HG03469 (cell line): ENCODE measurements at regions not wholly inside any gene's neighbourhood (a gene's known extent, or its start where the extent isn't known, plus 50 kb on each side); places are given as distances from the start of the nearest gene placed in this dataset.

ENCODE experiments used
- ATAC-seq: cut with Tn5 transposase; IDR thresholded peaks from one replicate; pipeline ENCODE4 v1.9.1; 2021; ENCODE audit warnings: mild to moderate bottlenecking, moderate library complexity, moderate number of reproducible peaks; ENCODE audit not compliant: unreplicated experiment

GRCh38 chr12:107888789-107889188 is 114.3 kb downstream of the ASCL4 start:
- ATAC-seq: no peak

DNA sequence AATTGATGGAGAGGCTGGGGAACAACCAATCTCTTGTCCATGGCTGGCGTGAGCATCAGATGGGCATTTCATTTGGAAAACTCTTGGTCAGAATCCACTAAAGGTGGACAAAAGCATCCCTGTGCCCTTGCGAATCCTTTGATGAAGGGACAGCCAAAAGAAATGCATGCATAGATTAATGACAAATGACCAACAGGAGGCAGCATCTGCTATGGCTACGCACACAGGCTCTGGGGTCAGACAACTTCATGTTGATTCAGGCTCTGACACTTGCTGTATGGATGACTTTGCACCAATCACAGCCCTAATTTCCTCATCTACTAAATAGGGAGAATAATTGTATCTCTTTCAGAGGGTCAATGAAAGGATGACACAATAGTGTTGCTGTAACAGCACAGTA is 117.5 kb downstream of the ASCL4 start:
- no peak for ATAC-seq

- no peak for ATAC-seq
These were observed 120.1 kb downstream of the ASCL4 start for GRCh38 chr12:107894589-107894988.

GRCh38 chr12:107895966-107896365 is 121.5 kb downstream of the ASCL4 start:
- no peak for ATAC-seq

- ATAC-seq: no peak
These were observed 126.1 kb downstream of the ASCL4 start for GRCh38 chr12:107900588-107900987.

- peak; percentile 75 for ATAC-seq
These were observed 129.0 kb downstream of the ASCL4 start for GRCh38 chr12:107903341-107904061.

DNA sequence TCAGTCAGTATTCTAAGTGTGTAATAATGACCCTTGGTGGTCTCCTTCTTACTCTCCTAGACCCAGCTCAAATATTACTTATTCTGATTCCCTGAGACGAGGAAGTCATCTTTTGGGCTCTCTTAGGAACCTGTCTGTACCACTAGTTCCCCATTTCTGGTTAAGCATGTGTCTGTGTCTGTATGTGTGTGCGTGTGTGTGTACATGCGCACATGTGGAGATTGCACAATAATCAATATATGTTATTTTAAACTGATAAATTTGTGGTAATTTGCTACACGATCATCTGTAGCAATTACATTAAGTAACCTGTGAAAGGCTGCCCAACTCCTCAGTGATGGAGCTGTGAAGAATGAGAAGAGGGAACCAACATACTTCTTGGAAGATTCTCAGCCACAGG is 132.2 kb downstream of the ASCL4 start:
- no peak for ATAC-seq

DNA sequence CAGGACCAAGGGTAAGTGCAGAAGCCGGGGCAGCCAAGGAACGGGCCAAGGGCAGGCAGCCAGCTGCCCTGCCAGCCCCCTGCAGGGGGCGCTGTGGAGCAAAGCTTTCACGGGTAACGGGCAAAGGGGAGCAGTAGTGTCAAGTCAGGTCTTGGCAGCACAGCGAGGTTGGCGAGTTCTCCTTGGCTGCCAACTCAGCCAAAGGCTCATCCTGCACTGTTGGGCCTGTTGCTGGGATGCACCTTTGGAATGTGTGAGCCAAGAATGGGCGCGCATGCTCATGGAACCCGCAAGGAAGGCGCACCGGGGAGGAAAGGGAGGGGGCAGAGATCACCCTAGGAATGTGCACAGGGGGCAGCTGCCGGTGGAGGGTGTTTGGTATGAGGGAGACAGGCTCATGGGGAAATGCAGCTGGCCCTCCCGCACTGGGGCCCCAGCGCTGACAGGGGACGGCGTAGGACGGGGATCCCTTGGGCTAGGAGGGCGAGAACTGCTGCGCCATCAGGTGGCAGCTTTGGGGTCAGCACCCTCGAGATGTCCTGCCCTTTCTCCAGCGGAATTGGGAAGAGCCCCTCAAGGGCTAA is 138.0 kb downstream of the ASCL4 start:
- no peak for ATAC-seq

DNA sequence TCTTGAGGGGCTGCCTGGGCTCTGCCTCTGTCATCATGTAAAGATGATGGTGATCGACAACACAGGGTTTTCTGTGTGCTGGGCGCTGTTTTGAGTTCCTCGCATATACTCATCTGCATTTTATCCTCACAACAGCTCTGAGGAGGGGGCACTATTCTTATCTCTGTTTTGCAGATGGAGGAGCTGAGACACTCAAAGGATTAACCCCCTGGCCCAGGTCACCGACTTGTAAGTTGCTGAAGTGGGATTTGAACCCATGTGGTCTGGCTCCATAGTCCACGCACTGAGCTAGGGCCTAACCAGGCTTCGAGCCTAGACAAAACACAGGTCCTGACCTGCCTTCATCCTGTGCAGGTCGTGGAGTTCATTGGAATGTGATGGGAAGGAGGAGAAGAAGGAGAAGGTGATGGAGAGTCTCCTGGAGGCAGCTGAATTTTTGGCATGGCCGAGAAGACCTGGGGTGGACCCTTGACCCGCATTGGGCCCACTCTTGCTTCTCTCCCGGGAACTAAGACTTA is 140.0 kb downstream of the ASCL4 start:
- ATAC-seq: no peak

DNA sequence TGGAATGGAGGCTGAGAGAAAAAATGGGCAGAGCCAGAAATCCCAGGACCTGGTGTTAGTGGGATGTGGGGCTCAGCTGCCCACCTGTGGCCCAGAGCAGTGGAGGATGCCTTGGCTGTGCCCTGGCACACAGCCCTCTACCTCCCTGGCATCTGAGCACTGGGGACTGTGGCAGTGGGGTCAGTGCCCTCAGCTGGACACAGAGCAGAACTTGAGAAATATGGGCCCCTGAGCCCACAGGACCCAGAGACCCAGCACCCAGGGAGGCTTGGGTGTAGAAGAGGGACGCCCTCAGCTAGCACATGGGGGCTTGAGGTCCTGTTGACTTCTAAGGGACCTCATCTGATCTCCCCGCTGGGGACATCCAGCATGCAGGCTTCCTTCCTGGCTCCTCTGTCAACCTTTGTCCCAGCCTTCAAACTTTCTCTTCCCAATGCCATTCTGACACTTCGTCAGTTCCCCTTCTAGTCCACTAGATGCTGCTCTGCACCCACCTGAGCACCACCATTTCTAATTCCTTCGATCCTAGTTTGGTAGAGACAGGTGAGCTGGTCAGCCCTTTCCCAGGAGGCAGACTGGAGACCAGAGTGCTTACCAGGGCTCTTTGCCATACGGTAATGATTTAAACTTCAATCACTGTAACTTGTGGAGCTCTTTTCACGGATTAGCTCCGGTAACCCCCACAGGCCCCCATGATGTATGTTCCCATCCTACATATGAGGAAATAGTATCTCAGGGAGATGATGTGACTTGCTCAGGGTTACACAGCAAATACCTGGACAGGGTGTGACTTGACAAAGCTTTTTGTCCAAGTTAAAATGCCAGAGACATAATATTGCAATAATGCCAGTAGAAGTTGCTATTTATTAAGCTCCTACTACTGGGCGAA is 143.7 kb downstream of the ASCL4 start:
- ATAC-seq: no peak

- ATAC-seq: no peak
These were observed 146.6 kb downstream of the ASCL4 start for GRCh38 chr12:107921062-107921461.

DNA sequence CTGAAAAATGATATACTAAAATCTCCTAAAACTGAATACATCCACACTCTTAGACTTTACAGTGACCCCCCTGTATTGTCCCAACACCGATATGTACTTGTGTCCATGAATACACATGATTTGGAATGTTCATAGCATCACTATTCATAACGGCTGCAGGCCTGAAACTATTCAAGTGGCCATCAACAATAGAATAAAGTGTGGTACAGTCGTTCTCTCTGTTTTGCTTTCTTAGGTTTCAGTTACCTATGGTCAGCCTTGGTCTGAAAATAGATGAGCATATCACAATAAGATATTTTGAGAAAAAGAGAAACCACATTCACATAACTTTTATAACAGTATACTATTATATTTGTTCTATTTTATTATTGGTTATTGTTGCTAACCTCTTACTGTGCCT is 150.6 kb downstream of the ASCL4 start:
- no peak for ATAC-seq

GRCh38 chr12:107929436-107929835 is 154.9 kb downstream of the ASCL4 start:
- no peak for ATAC-seq

- ATAC-seq: no peak
These were observed 157.3 kb downstream of the ASCL4 start for GRCh38 chr12:107931761-107932160.

- ATAC-seq: no peak
These were observed 163.9 kb downstream of the ASCL4 start for GRCh38 chr12:107938446-107938845.

DNA sequence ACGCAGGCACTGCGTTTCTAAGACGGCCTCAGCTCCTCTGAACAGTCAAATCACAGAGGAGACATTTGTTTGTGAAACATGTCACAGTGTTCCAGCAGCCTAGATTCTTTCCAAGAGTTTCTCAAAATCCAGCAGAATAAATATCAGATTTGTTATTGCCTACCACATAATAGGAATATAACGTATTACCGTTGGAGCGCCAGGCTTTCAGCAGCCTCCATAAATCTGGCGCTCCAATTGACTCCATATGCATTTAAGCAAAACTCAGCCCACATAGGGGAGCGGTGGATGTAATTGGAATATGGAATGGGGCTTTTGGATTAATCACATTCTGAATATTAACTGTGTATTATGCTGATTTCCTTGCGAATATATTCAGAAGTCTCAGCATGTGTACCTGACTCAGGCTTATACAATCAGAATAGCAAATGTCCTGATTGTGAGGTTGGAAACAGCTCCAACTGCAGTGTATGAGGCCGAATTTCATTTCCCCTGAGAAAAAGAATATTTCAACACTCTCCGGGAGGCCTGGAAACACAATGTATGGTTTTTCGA is 174.0 kb downstream of the ASCL4 start:
- ATAC-seq: no peak

DNA sequence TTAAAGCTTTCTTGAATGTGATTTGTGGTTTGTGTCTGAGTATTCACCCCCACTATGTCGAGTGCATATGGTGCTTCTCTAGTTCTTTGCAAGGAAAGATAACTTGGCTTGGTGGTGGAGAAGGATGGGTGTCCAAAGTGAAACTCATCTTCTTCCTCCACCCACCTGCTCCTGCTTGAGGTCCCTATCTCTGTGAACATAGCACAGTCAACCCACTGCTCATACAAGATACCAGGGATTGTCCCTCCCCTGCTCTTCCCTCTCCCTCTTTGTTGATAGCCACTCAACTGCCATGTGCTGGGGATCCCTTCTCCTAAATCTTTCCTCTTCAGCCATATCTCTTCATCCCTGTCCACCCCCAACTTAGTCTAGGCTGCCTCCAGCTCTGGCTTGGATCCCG is 176.5 kb downstream of the ASCL4 start:
- ATAC-seq: no peak

DNA sequence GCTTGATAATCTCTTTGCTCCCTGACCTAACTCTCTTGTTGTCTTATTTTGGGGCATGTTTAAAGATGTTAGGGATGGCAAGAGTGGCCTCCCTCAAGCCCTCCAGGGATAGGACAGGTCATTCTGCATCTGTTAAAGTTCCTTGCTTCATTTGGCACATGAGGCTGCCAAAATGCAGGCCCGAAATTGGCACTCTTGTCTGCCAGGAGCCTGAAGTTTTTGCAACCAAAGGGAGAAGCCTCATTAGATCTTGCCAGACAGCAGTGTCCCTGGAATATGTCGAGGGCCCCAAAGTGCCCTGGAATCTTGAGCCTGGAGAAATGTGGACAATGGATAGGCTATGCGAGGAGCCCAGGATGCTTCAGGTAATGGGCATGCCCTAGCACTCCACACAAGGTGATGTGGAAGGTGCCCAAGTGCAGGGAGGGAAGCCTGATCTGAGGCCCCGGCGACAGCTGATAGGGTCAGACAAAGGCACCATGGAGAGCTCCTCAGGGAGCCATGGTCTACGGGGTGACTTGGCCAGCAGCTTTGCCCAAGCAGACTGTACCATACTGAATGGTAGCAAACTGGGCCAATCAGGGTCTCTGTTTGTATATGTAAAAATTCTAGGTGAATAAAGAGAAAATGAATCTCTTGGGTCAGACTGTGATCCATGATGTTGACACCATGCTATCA is 173.0 kb upstream of the WSCD2 start:
- ATAC-seq: no peak

- no peak for ATAC-seq
These were observed 171.6 kb upstream of the WSCD2 start for GRCh38 chr12:107957459-107957858.

DNA sequence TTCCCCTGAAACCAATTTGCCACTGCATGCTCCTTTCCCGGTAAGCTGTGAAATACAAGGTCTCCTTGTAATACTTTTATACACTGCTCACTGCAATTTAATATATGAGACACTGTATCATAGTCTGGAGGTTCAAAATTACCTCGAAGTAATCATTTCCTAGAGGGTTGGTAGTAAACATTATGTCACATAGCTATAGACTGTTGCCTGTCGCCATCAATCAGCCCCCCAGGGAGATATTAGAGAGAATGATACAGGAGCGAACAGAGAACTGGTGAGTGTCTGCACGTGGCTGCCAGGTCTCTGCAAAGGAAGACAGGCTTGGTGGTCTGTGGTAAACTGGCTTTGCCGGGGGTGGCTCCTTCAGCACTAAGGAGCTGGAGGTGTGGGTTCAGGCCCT is 165.5 kb upstream of the WSCD2 start:
- ATAC-seq: no peak

DNA sequence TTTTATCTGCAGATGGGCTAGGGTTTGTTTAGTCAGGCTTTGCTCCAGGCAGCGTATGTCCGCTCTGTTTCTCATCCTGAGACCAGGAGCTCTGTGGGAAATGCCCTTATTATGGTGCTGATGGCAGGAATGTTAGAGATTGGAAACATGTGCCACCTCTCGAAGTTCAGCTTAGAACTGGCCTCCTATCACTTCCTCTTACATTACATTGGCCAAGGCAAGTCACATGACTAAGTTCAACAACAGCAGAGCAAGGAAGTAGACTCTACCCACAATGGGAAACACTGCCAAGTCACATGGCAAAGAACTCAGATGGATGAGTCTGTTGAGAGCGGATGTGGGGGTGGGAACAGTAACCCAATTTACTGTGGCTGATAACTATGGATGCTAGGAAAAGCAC is 161.9 kb upstream of the WSCD2 start:
- ATAC-seq: no peak
